Islet of Langerhans (tissue), 1 donor: ENCODE measurements at regions not wholly inside any gene's neighbourhood (a gene's known extent, or its start where the extent isn't known, plus 50 kb on each side); places are given as distances from the start of the nearest gene placed in this dataset.

Experiments used
- FAIRE-seq: peaks from one replicate; lab custom pipeline; 2011; peaks lifted over from hg19 to GRCh38; lab: Jason Lieb, UNC

- FAIRE-seq = no peak
Measured at GRCh38 chr16:18055411-18055916, 281.1 kb downstream of the NPIPA8 start.

DNA sequence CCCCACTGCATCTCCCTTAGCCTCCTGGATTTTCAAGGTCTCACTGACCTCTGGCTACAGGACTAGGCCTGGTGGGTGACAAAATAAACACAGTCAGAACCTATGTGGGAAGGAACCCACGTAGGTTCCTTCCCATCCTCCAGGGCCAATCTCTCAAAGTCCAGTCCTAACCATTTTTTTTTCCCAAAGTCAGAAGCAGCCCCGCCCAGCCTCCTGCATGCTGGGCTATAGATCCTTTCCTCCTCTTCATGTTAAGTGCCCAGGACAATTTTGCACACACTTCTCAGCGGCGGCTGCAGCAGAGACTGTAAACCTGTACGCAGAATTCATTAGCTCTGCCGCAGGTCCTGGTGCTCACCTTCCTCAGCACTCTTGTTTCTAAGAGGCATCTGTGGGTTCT is 285.8 kb downstream of the NPIPA8 start:
- no peak for FAIRE-seq

GRCh38 chr16:18050234-18050633 is 286.3 kb downstream of the NPIPA8 start:
- FAIRE-seq = no peak

DNA sequence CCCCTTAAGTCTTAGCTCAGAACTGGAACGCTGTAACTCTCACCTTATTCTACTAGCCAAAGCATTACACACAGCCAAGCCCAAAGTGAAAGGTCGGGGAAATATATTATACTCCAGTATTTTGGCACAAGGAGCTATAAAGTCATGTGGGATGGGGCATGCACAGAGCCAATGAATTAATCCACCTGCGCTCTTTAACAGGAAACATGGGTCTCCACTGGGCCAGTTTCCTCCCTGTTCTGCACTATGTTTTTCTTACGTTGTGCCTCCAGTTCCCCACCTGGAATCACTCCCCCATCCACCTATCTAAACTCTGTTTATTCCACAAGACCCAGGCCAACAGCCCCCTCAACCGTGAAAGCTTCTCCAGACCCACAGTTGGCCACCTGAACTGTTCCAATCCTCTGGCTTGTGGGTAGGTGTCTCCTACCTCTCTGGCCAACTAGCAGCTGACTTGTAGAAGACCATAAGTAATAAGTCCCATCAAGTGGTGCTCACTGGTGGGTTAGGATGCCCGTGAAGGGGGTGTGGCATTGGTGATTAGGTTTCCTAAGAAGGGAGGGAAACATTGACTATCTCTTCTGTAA is 286.9 kb downstream of the NPIPA8 start:
- no peak for FAIRE-seq

DNA sequence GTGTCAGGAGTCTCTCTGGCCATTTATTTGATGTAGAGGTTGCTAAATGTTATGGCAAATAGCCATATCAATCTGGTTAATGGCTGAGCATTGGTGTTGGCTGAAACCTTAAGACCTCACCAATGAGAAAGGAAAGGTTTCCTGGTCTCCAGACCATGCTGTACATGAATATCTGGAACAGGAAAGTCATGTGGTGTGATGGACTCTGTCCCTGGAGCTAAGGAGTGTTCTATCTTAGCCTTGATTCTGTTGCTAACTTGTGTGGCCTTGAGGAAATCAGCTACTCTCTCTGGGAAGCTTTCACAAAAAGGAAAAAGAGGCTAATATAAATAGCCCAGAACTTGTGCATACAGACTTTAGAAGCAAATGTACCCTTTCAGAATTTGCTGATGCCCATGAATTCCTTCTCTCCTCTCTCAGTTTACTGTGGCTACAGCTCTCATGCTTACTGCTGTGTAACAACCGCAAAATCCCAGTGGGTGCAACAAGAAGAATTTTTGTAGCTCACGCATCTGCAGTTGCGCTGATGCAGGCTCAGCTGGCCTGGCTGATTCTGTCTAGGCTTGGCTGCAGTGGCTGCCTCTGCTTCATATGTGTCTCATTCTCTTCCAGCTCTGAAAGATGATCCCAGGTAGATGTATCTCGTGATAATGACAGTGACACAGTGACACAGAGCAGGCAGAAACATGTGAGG is 287.5 kb downstream of the NPIPA8 start:
- FAIRE-seq = no peak

DNA sequence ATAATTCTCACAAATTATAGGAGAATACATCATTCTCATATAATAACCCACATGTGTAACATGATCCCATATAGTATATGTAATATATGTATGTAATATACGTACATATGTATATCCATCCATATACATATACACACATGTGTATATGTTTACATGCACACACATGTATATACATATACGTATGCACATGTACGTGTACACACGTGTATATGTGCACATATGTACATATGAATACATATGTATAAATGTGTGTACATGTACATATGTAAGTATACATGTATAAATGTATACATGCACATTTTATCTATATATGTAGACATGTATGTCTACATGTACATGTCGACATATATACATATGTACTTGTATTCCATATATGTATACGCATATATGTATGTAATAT is 288.8 kb downstream of the NPIPA8 start:
- no peak for FAIRE-seq

DNA sequence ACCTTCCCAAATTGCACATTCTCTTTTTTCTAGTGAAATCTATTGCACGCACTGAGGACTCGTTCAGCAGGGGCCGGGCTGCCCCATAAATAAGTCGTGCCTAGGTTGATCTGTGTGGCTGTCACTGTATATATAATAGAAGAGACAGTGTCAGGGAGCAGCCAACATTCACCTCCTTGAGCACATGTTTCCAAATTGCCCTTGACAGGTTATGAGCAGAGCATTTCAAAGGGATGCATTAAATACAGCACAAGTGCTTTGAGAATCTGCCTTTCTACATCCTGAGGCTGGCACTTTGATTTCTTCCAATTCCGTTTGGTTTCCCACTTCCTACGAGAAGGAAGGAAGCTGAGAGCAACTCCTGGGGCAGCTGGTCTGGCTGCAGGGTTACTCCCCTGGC is 291.2 kb downstream of the NPIPA8 start:
- no peak for FAIRE-seq

DNA sequence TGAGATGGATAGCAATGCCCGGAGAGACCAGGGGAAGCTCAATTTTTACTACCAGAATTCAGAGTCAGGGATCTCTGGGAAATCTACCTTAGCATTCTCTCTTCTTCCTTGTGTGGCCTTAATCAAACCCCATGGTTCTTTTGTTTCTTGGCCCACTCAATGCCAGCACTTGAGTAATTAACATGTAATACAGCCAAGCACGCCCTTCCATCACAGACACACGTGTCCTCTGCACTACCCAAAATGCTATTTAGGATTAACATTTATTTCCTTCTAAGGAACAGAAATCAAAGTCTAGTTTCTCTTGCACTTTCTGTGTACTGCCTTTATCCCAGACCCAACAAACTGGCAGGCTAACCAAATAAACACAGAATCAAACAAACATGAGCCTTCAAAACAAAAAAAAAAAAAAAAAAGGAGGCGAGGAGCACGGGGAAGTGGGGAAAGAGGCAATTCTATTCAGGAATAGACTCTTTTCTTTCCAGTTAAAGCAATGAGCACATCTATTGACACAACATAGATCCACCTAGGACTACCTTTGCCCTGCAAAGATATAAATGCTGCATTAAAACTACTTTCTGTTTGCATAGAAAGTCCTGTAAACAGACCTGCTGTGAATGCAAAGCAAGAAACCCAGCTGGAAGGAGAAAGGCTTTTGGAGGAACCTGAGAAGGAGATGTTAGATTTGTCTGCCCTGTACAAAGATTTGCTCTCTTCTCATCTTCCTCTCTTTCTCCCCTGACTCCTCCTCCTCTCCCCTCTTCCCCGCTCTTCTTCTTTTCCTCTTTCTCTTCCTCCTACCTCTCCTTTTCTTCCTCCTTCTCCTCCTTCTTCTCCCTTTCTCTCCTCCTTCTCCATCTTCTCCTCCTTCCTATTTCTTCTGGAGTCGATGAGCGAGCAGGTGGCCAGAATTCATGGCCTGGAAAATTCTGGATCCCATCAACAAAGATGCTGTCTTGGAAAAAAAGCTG is 294.4 kb downstream of the NPIPA8 start:
- no peak for FAIRE-seq

GRCh38 chr16:18039931-18040330 is 296.6 kb downstream of the NPIPA8 start:
- FAIRE-seq = no peak

- no peak for FAIRE-seq
Measured at GRCh38 chr16:18037051-18037450, 299.5 kb downstream of the NPIPA8 start.

DNA sequence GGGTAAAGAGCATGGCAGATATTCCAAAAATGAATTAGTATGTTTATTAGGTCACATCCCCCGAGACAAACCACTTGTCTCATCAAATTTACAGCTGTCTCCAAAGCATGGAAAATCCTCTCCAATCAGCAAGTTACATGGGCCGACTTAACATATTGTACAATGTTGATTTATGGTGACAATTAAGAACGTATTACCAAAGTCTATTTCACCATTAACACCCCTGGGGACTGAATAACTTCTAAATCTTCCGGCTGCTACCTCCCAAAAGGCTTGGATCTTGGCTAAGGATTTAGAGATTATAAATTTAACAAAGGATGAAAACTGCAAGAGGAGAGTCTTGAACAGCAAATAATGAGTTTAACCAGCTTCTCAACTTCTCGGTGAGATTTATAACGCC is 311.9 kb downstream of the NPIPA8 start:
- FAIRE-seq = no peak

DNA sequence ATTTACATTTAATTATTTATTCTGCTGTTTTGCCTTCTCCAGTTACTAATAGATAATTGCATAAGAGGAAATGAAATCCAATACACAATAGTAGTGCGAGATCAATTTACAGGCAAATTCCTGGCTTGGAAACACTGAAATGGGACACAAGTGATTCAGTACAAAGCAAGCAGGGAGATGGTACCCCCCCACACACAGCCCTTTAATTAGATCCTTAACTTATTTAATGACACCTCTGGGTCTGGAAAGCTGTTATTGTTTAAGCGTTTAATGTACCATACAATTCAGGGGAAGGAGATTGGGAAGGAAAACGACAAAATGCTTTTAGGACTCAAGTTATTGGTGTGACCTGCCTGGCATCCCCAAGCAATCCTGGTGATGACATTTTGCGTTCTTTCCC is 318.2 kb downstream of the NPIPA8 start:
- no peak for FAIRE-seq

DNA sequence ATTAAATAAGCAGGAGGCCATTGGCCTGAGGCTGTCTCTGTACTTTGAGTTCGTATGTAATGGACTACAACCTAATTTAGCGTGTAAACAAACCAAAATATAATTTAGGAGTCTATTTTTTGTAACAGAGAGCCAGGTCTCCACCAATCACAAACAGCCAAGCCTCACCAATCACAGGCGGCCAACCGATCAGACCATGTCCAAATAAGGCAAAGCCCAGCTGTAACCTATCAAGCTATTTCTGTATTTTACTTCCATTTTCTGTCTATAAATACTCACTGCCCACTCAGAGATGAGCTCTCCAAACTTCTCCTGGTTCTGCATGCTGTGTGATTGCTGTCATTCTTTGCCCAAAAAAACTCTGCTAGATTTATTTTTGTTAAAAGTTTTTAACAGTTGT is 322.7 kb downstream of the NPIPA8 start:
- no peak for FAIRE-seq

DNA sequence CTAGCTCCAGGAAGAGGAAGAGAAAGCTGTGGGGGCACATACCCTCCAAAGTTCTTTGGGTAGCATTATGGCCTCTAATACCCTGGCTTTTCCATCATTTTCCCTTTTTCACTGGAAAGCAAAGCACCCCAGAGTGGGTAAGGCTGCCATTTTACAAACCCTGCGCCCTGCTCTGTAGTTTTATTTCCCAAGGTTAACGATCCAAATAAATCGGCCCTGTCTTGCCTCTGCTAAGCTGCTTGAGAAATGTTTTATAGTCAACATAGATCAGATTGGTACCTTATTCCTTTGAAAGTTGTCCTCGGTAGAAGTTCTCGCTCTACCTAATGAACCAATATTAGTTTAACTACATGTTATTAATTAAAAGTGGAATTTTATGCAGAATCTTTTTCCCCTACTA is 328.2 kb downstream of the NPIPA8 start:
- no peak for FAIRE-seq

- FAIRE-seq = no peak
Measured at GRCh38 chr16:18003033-18003432, 333.5 kb downstream of the NPIPA8 start.

- FAIRE-seq = no peak
Measured at GRCh38 chr16:17998996-17999395, 337.5 kb downstream of the NPIPA8 start.

- no peak for FAIRE-seq
Measured at GRCh38 chr16:17998550-17998949, 338.0 kb downstream of the NPIPA8 start.

GRCh38 chr16:17994027-17994426 is 342.5 kb downstream of the NPIPA8 start:
- no peak for FAIRE-seq

DNA sequence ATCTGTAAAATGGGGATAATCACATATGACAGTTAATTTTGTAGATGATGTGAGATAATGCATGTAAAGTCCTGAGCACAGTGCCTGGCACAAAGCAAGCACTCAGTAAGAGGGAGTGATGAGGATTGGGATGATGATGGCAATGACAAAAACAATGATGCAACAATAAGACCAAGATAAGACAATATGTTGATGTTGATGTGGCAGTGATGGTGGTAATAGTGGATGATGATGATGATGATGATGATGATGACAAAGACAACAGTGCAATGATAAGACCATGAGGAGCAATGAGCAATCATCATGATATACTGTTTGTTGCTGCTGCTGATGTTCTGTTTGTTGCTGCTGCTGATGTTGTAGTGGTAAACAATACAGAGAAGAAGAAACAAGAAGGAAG is 344.1 kb downstream of the NPIPA8 start:
- FAIRE-seq = no peak

DNA sequence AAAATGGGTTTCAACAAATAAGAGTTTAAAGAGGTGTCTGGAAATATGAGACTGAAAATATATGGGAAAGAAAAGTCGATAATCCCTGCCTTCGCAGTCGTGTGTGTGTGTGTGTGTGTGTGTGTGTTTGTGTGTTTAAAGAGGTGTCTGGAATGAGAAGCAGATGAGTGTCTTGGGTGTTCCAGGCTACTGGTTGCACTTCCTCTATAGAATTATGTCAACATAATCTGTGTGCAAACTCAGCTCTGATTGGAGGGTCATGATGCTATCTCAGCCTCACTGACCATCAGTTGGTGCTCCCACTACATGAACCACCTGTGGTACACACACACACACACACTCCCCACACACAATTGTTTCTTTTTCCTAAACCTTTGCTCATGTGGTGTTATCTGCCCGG is 347.3 kb downstream of the NPIPA8 start:
- no peak for FAIRE-seq

DNA sequence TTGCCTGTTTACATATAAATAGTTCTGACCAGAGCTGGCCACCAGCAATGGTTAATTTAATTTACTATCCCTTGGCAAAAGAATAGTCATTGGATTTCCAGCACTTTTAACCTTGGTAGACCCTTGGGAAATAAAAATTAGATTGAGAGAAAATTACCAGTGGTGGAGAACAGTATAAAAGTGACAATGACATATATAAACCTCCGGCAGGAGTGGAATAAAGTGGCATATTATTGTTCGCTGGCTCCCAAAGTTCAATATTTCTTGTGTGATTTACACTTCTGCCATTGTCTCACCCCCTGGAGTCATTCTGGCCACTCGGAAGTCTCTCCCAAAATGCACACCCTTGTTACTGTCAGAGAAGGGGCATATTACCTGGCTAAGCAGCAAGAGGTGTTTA is 347.7 kb downstream of the NPIPA8 start:
- no peak for FAIRE-seq

DNA sequence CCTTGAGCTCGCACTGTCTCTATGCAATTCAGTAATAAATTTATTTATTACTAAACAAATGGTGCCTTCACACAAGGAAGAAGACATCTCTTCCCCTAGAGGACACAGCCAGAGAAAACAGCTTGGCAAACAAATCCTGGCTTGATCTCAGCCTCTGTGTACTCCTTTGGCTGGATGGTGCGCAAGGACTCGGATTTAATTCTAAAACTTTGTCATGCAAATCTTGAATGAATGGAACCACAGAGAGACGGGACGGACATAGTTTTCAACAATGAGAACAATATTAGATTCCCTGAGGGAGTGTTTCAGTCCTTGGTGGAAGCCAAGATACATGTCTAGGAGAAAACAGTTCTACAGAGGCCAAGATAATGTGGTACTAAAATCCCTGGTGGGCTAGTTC is 349.5 kb downstream of the NPIPA8 start:
- no peak for FAIRE-seq

DNA sequence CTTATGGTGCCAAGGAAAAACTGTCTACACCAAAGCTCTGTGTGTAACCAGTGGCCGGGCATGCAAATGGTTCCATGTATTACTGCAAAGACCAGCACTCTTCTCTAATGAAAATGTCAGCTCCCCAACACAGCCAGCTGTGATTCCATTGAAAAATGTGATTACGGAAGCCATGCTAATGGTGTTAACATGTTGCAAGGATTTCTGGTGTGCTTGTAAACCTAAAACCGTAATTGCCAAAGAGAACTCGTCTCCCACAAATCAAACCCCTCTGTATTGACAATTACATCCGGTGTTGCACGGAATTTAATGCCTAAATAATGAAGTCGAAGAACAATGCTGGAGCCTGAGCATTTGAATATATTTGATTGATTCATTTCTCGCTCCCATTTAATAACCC is 351.7 kb downstream of the NPIPA8 start:
- no peak for FAIRE-seq
